KMS-11 (cell line): ENCODE measurements at regions not wholly inside any gene's neighbourhood (a gene's known extent, or its start where the extent isn't known, plus 50 kb on each side); places are given as distances from the start of the nearest gene placed in this dataset.

ENCODE experiments used
- H2AFZ ChIP-seq: fragments of 200-600 bp; sonication (generic); 2 replicates; pipeline ENCODE4 v1.6.1; 2016; ENCODE audit warnings: antibody characterized with exemption, mixed run types, low read depth
- H3K27ac ChIP-seq: fragments of 200-600 bp; sonication (generic); 2 replicates; pipeline ENCODE4 v1.6.1; 2016; ENCODE audit warnings: mild to moderate bottlenecking, mixed run types
- H3K27me3 ChIP-seq: fragments of 200-600 bp; sonication (generic); 2 replicates; pipeline ENCODE4 v1.6.1; 2017; ENCODE audit warnings: mild to moderate bottlenecking, low read depth, mixed run types, moderate library complexity; ENCODE audit not compliant: insufficient read depth
- H3K36me3 ChIP-seq: fragments of 200-600 bp; sonication (generic); 2 replicates; pipeline ENCODE4 v1.6.1; 2017; ENCODE audit warnings: mild to moderate bottlenecking, mixed run types; ENCODE audit not compliant: insufficient read depth
- H3K4me1 ChIP-seq: fragments of 200-600 bp; sonication (generic); 2 replicates; pipeline ENCODE4 v1.6.1; 2016; ENCODE audit warnings: mild to moderate bottlenecking, low read depth, mixed run types; ENCODE audit not compliant: poor library complexity, severe bottlenecking
- H3K4me2 ChIP-seq: fragments of 200-600 bp; sonication (generic); 2 replicates; pipeline ENCODE4 v1.7.0; 2016; ENCODE audit warnings: mild to moderate bottlenecking, mixed run types
- H3K4me3 ChIP-seq: fragments of 200-600 bp; sonication (generic); IDR thresholded peaks from 2 replicates; pipeline ENCODE4 v1.6.1; 2017; ENCODE audit warnings: low read depth, low read length, mixed read lengths; ENCODE audit not compliant: insufficient read depth
- H3K79me2 ChIP-seq: fragments of 200-600 bp; sonication (generic); 2 replicates; pipeline ENCODE4 v1.6.1; 2016; ENCODE audit warnings: low read depth, mixed run types; ENCODE audit not compliant: insufficient read depth
- H3K9ac ChIP-seq: fragments of 200-600 bp; sonication (generic); 2 replicates; pipeline ENCODE4 v1.6.1; 2016; ENCODE audit warnings: mild to moderate bottlenecking, mixed run types
- H4K20me1 ChIP-seq: fragments of 200-600 bp; sonication (generic); 2 replicates; pipeline ENCODE4 v1.6.1; 2016; ENCODE audit warnings: mild to moderate bottlenecking, mixed run types; ENCODE audit not compliant: insufficient read depth
- TF ChIP-seq, protein P1 (sequence below): fragments of 200-600 bp; sonication (generic); conservative IDR thresholded peaks from 2 replicates; pipeline ENCODE4 v1.6.1; 2017; ENCODE audit warnings: low read depth, mild to moderate bottlenecking, antibody characterized with exemption, low read length, moderate library complexity, mixed read lengths

GRCh38 chr12:84660139-84660538 lies 252.5 kb downstream of the SLC6A15 start:
- Histone ChIP-seq H3K9ac (no peak overlapping the region), H4K20me1 (no peaks in the 10 kb centered on the region), H3K27me3 (no peaks in the 10 kb centered on the region), H3K27ac (no peak overlapping the region), H3K4me3 (no peak overlapping the region), H3K4me2 (no peak overlapping the region), H3K79me2 (no peaks in the 10 kb centered on the region), H3K36me3 (no peaks in the 10 kb centered on the region), H3K4me1 (no peaks in the 10 kb centered on the region), H2AFZ (no peak overlapping the region)
- TF ChIP-seq, protein P1, sequence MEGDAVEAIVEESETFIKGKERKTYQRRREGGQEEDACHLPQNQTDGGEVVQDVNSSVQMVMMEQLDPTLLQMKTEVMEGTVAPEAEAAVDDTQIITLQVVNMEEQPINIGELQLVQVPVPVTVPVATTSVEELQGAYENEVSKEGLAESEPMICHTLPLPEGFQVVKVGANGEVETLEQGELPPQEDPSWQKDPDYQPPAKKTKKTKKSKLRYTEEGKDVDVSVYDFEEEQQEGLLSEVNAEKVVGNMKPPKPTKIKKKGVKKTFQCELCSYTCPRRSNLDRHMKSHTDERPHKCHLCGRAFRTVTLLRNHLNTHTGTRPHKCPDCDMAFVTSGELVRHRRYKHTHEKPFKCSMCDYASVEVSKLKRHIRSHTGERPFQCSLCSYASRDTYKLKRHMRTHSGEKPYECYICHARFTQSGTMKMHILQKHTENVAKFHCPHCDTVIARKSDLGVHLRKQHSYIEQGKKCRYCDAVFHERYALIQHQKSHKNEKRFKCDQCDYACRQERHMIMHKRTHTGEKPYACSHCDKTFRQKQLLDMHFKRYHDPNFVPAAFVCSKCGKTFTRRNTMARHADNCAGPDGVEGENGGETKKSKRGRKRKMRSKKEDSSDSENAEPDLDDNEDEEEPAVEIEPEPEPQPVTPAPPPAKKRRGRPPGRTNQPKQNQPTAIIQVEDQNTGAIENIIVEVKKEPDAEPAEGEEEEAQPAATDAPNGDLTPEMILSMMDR = no peak

DNA sequence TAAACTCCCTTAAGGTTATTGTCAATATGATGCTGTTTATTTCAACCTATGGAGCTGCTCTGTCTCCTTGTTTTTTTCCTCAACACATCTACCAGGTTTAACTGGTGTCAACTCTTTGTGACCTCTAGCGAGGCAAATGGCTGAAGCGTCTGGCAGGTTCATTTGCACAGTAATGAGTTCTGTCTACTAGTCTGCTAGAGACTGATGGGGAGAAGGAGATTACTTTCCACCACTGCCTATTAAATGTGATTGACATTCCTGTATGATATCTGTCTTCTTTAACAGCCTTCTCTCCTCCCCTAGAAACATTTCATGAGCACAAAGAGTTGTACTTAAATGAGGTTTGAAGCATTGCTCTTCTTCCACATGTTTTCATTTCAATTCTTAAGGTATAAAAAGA lies 253.7 kb downstream of the SLC6A15 start:
- TF ChIP-seq, protein P1 = no peak
- H3K27me3 ChIP-seq = no peaks in the 10 kb centered on the region
- no peak overlapping the region for H3K4me2 ChIP-seq
- no peaks in the 10 kb centered on the region for H3K4me1 ChIP-seq
- H3K9ac ChIP-seq = no peak overlapping the region
- no peak overlapping the region for H3K4me3 ChIP-seq
- no peaks in the 10 kb centered on the region for H4K20me1 ChIP-seq
- no peaks in the 10 kb centered on the region for H3K36me3 ChIP-seq
- no peak overlapping the region for H2AFZ ChIP-seq
- no peaks in the 10 kb centered on the region for H3K79me2 ChIP-seq
- no peak overlapping the region for H3K27ac ChIP-seq

DNA sequence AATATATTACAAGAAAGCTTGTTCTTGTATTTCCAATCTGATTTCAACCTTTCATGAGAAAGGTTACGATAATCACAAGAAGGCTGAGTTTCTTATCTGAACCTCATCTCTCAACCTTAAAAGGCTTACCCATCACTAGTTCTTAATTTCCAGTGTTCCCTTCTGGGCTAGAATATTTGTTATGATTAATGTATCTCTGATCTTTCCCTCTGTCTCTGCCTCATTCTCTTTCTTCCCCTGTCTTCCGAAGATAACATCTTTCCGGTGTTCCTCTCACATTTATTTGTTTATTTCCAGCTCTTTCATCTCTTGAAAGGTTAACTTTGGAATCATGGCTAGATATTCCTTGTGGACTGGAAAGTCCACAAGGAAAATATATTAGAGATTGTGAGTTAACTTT lies 255.9 kb downstream of the SLC6A15 start:
- Histone ChIP-seq H3K27me3 (no peaks in the 10 kb centered on the region), H3K27ac (no peak overlapping the region), H2AFZ (no peak overlapping the region), H3K36me3 (no peaks in the 10 kb centered on the region), H3K79me2 (no peaks in the 10 kb centered on the region), H3K4me2 (no peak overlapping the region), H3K4me1 (no peaks in the 10 kb centered on the region), H3K9ac (no peak overlapping the region), H4K20me1 (no peaks in the 10 kb centered on the region), H3K4me3 (no peak overlapping the region)
- TF ChIP-seq, protein P1 = no peak

DNA sequence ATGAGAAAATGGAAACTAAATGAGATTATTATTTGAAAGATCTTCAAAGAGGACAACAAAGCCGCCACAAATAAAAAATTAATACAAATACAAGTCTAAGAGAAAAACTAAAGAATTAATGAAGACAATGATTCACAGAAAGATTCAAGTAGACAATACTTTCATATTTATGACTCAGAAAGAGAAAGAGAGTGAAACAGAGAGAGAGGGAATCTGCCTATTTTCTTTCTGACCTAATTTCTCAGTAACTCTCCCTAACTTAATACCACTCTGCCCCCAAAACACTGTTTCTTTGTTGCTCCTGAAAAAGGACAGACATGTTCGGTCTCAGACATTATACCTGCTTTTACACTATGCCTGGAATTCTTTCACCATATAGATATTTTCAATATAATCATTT lies 259.1 kb downstream of the SLC6A15 start:
- H2AFZ ChIP-seq = no peak overlapping the region
- H3K4me1 ChIP-seq = no peaks in the 10 kb centered on the region
- TF ChIP-seq, protein P1 = no peak
- H3K4me2 ChIP-seq = no peak overlapping the region
- H3K79me2 ChIP-seq = no peaks in the 10 kb centered on the region
- no peaks in the 10 kb centered on the region for H4K20me1 ChIP-seq
- H3K36me3 ChIP-seq = no peaks in the 10 kb centered on the region
- no peaks in the 10 kb centered on the region for H3K27me3 ChIP-seq
- H3K27ac ChIP-seq = no peak overlapping the region
- H3K9ac ChIP-seq = no peak overlapping the region
- no peak overlapping the region for H3K4me3 ChIP-seq
